Natural killer cell (primary cell): ENCODE measurements at regions not wholly inside any gene's neighbourhood (a gene's known extent, or its start where the extent isn't known, plus 50 kb on each side); places are given as distances from the start of the nearest gene placed in this dataset.
"Not testable (repeated sequence)": the region's sequence is repeated elsewhere in the genome, so short reads cannot be mapped to it uniquely, and the experiment has no call there.

ENCODE experiments used
- ATAC-seq, 3 donors: fragments of 150-1000 bp in 2 of 3; fragments of 200-7000 bp in 1 of 3; cut with Tn5 transposase; 1 replicate in 1 of 3; 2 replicates in 2 of 3; pipeline ENCODE4 v1.10.0; 2021; ENCODE audit warnings: mild to moderate bottlenecking in 2 of 3, moderate library complexity in 2 of 3
- DNase-seq, 2 donors: peaks; one replicate each; pipeline versions ENCODE4 v3.0.0 to v3.0.0-alpha.2; 2013 to 2021; ENCODE audit warnings: mixed read lengths in 1 of 2
- H3K27ac ChIP-seq: one replicate; pipeline ENCODE4 v1.5.1; 2013; ENCODE audit warnings: mild to moderate bottlenecking, low read length
- H3K27me3 ChIP-seq: one replicate; pipeline ENCODE4 v1.6.1; 2013; ENCODE audit warnings: low read length; ENCODE audit not compliant: control insufficient read depth, insufficient read depth
- H3K36me3 ChIP-seq: one replicate; pipeline ENCODE4 v1.6.1; 2013; ENCODE audit warnings: low read length; ENCODE audit not compliant: control insufficient read depth, insufficient read depth
- H3K4me1 ChIP-seq: one replicate; pipeline ENCODE4 v1.6.1; 2013; ENCODE audit warnings: low read length; ENCODE audit not compliant: control insufficient read depth, insufficient read depth
- H3K4me3 ChIP-seq: one replicate; pipeline ENCODE4 v1.5.1; 2013; ENCODE audit warnings: low read length
- H3K9me3 ChIP-seq: one replicate; pipeline ENCODE4 v1.6.1; 2013; ENCODE audit warnings: low read length; ENCODE audit not compliant: control insufficient read depth, insufficient read depth
- H3K27ac Mint-ChIP-seq, 2 donors: one replicate each; pipeline ENCODE4 v1.8.0; 2022; ENCODE audit warnings: mild to moderate bottlenecking in 2 of 2, mixed read lengths in 2 of 2, moderate library complexity in 1 of 2
- H3K27me3 Mint-ChIP-seq, 2 donors: one replicate each; pipeline ENCODE4 v1.8.0; 2022; ENCODE audit warnings: low read depth in 2 of 2, mixed read lengths in 2 of 2
- H3K36me3 Mint-ChIP-seq: one replicate; pipeline ENCODE4 v1.8.0; 2022; ENCODE audit warnings: mixed read lengths
- H3K4me1 Mint-ChIP-seq, 2 donors: one replicate each; pipeline ENCODE4 v1.8.0; 2022; ENCODE audit warnings: mixed read lengths in 2 of 2
- H3K4me3 Mint-ChIP-seq: one replicate; pipeline ENCODE4 v1.8.0; 2022; ENCODE audit warnings: mild to moderate bottlenecking, moderate library complexity, mixed read lengths
- H3K9me3 Mint-ChIP-seq, 2 donors: one replicate each; pipeline ENCODE4 v1.8.0; 2022; ENCODE audit warnings: mixed read lengths in 2 of 2
- WGBS: methylation state at CpG from one replicate; pipeline ENCODE4 v1.1.7; 2013; ENCODE audit warnings: missing lambda C conversion rate; ENCODE audit not compliant: insufficient coverage; 5-methylcytosine and 5-hydroxymethylcytosine counted together
- intact Hi-C: fragments of 100-400 bp; cut with micrococcal nuclease; formaldehyde crosslinking; loops from one replicate; pipeline ENCODE4 v1.14.2; 2022

DNA sequence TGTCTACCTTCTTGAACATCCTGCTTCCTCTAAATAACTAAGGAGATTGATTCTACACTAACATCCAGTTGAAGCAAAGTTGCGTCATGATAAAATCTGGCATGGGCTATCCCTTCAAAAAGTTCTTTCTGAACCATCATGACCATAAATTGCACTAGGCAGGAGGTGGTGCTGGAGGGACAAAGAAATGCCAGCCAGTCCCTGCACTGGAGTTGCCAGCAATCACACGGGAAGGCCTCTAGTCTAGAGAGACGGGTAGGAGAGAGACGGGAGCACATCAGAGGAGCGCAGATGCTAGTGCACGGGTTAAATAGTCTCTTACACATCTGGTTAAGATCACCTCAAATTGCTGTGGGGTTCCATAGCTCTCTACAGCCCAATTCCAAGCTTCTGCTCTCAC lies 111.2 kb upstream of the PLGLB2 start:
- intact Hi-C loops, H3K27ac ChIP-seq, H3K9me3 Mint-ChIP-seq, H3K4me3 ChIP-seq, H3K27ac Mint-ChIP-seq, H3K36me3 Mint-ChIP-seq, H3K27me3 Mint-ChIP-seq, H3K27me3 ChIP-seq, H3K36me3 ChIP-seq, DNase-seq, ATAC-seq, H3K9me3 ChIP-seq, H3K4me1 ChIP-seq, H3K4me3 Mint-ChIP-seq, H3K4me1 Mint-ChIP-seq: not testable (repeated sequence)
- 97% methylated on average over 4 of the region's 6 CpGs for WGBS

DNA sequence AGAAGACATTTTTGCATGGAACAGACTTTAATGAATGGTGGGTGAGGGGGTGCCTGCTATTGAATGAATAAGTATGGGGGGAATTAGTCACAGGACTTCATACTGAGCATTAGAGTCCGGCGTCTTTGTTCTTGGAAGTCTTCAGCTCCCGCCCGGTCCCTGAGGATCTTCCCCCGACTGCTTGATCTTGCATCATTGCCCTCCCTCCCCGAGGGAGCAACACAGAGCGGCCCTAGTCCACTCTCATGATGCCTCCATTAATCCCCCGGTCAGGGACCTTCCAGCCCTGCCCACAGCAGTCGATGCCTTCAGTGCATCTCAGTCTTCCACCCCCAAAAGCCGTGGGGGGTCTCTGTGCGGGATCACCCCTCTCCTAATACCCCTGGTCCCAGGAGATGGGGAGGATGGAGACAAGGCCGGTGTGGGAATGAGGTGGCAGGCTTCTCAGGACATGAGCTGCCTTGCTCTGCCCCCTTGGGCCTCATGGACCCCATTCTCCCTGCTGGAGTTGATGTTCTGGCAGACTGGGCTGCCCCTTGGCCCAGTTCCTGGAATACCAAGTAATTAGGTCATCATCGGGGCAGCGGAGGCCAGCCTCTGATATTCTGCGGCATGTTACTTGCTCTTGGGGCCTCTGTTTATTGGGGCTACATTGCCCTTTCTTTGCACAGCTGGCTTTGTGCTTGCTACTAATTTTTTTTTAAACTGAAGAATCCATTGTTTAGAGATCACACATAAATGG lies 110.5 kb upstream of the PLGLB2 start:
- H3K4me1 Mint-ChIP-seq, H3K4me3 ChIP-seq, H3K36me3 ChIP-seq, H3K9me3 ChIP-seq, DNase-seq, H3K4me1 ChIP-seq, H3K4me3 Mint-ChIP-seq, ATAC-seq, intact Hi-C loops, H3K27ac Mint-ChIP-seq, H3K27me3 Mint-ChIP-seq, H3K36me3 Mint-ChIP-seq, H3K27ac ChIP-seq, H3K9me3 Mint-ChIP-seq, H3K27me3 ChIP-seq: not testable (repeated sequence)
- 94% methylated on average over 6 of the region's 15 CpGs for WGBS

- intact Hi-C loops, DNase-seq, H3K4me1 ChIP-seq, H3K27ac Mint-ChIP-seq, H3K27me3 ChIP-seq, H3K4me1 Mint-ChIP-seq, H3K36me3 ChIP-seq, H3K9me3 Mint-ChIP-seq, ATAC-seq, H3K36me3 Mint-ChIP-seq, H3K4me3 Mint-ChIP-seq, H3K9me3 ChIP-seq, H3K27me3 Mint-ChIP-seq, H3K27ac ChIP-seq, H3K4me3 ChIP-seq: not testable (repeated sequence)
- WGBS = 96% methylated on average over 5 of the region's 10 CpGs
These were observed 109.6 kb upstream of the PLGLB2 start for GRCh38 chr2:87638114-87638807.

DNA sequence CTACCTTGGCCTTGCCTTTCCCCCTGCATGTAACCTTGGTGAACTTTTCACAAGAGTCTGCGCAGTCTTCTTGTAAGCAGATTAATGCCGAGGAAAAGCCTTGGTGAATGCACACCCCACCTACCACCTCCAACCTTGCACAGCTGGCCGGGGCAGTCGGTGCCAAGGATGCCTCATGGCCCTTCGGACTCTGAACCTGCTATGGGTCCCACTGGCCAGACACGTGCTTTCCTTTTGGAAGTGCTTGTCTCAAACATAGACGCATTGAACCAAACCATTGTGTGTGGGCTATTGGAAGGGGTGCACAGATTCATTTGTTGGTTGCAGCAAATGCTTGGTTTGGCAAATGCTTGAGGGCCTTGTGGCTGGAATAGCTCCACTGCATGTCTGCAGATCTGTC lies 109.0 kb upstream of the PLGLB2 start:
- H3K27ac Mint-ChIP-seq, H3K4me1 Mint-ChIP-seq, H3K27me3 ChIP-seq, DNase-seq, H3K4me3 Mint-ChIP-seq, H3K27ac ChIP-seq, H3K27me3 Mint-ChIP-seq, ATAC-seq, H3K9me3 Mint-ChIP-seq, H3K9me3 ChIP-seq, H3K4me1 ChIP-seq, H3K4me3 ChIP-seq, intact Hi-C loops, H3K36me3 ChIP-seq, H3K36me3 Mint-ChIP-seq: not testable (repeated sequence)
- no CpG with 5 or more reads among the region's 7 CpGs for WGBS

- WGBS = 96% methylated on average over 4 of the region's 15 CpGs
- DNase-seq, H3K4me1 Mint-ChIP-seq, H3K4me3 Mint-ChIP-seq, H3K36me3 ChIP-seq, H3K4me1 ChIP-seq, H3K9me3 Mint-ChIP-seq, H3K27me3 Mint-ChIP-seq, H3K9me3 ChIP-seq, H3K27ac Mint-ChIP-seq, intact Hi-C loops, H3K4me3 ChIP-seq, H3K27ac ChIP-seq, H3K36me3 Mint-ChIP-seq, H3K27me3 ChIP-seq, ATAC-seq: not testable (repeated sequence)
These were observed 108.0 kb upstream of the PLGLB2 start for GRCh38 chr2:87639801-87640440.

DNA sequence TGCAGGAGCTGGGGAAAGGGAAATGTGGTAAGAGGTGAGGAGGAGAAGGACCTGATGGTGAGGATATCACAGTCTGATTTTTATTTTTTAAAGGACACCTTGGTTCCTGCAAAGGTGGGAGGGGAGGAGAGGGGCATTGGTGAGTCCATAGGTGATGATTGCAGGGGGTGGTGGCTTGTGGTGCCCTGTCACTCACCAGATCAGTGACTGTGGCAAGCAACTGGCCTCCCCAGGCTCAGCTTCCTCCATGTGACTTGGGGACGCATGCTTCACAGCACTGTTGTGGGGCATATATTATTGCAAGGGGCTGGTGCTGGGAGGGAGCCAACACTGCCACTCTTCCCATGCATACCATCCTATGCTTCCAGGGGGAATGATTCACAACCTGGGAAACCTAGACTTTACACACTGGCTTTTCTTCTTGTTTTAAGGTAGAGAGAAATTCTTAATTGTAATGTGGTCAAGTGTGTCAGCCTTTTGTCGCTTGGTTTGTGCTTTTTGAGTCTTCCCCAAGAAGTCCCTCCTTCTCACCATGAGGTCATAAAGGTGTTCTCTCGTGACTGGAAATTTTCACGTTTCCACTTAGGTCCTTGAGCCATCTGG lies 106.8 kb upstream of the PLGLB2 start:
- H3K27ac ChIP-seq, H3K4me3 ChIP-seq, H3K4me1 ChIP-seq, H3K27me3 ChIP-seq, DNase-seq, intact Hi-C loops, H3K36me3 ChIP-seq, H3K36me3 Mint-ChIP-seq, H3K4me3 Mint-ChIP-seq, H3K9me3 ChIP-seq, H3K27me3 Mint-ChIP-seq, ATAC-seq, H3K9me3 Mint-ChIP-seq, H3K4me1 Mint-ChIP-seq, H3K27ac Mint-ChIP-seq: not testable (repeated sequence)
- WGBS = 92% methylated on average over 2 of the region's 4 CpGs

DNA sequence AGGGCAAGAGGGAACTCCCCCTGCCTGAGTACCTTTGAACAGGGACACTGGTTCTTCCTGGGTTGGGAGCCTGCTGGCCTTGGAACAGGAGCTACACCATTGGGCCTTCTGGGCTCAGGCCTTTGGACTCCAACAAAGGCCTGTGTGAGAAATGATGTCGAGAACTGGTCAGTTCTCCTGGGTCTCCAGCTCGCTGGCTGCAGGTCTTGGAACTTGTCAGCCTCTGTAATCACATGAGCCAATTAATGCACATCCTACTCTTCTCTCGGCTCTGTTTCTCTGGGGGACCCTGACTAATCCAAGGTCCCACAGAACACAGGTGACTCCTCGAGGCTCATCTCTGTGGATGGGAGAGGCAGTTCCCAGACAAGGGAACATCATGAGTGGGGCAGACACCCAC lies 104.7 kb upstream of the PLGLB2 start:
- not testable (repeated sequence) for ATAC-seq, H3K9me3 Mint-ChIP-seq

More for the DNA sequence above, 104.7 kb upstream of the PLGLB2 start:
- DNase-seq, H3K4me3 ChIP-seq, H3K27ac Mint-ChIP-seq, H3K4me3 Mint-ChIP-seq, H3K4me1 Mint-ChIP-seq, H3K27ac ChIP-seq, H3K27me3 ChIP-seq, H3K9me3 ChIP-seq, H3K36me3 ChIP-seq, H3K27me3 Mint-ChIP-seq, H3K36me3 Mint-ChIP-seq, H3K4me1 ChIP-seq, intact Hi-C loops: not testable (repeated sequence)
- WGBS = 90% methylated on average over 4 of the region's 4 CpGs
